HepG2 (cell line): ENCODE measurements at regions not wholly inside any gene's neighbourhood (a gene's known extent, or its start where the extent isn't known, plus 50 kb on each side); places are given as distances from the start of the nearest gene placed in this dataset.

ENCODE experiments used
- ATAC-seq: fragments of 200-7000 bp; cut with Tn5 transposase; 3 replicates; pipeline ENCODE4 v1.9.1; 2020; ENCODE audit warnings: mild to moderate bottlenecking, moderate library complexity
- BruUV-seq: library from RNA; stranded (reverse); fragments of 400-500 nt; replicated peaks from 2 replicates; lab custom pipeline; 2021; lab: Mats Ljungman, UMichigan
- CTCF ChIA-PET: fragments of 300-600 bp; formaldehyde crosslinking; extraction: SDS; loops from one replicate; lab custom pipeline; 2021; ENCODE audit warnings: low total read pairs, inconsistent platforms, low intra/inter-chr PET ratio; lab: Yijun Ruan, JAX
- POLR2A ChIA-PET: fragments of 350-600 bp; sonication (Branson Sonifier 250); formaldehyde crosslinking; loops from one replicate; lab custom pipeline; 2020; ENCODE audit warnings: antibody characterized with exemption, inconsistent platforms; lab: Yijun Ruan, JAX
- DNase-seq: peaks from one replicate; pipeline ENCODE4 v3.0.0-alpha.2; 2015; ENCODE audit warnings: low spot score
- FAIRE-seq: peaks from 3 replicates; lab custom pipeline; 2011; peaks lifted over from hg19 to GRCh38; lab: Jason Lieb, UNC
- H2AFZ ChIP-seq: one replicate; pipeline ENCODE4 v1.6.1; 2011; ENCODE audit warnings: low read length, inconsistent platforms
- H3K27ac ChIP-seq: fragments of 300-600 bp; 3 replicates; pipeline ENCODE4 v1.8.0; 2011; ENCODE audit warnings: mixed run types, mild to moderate bottlenecking, mixed read lengths, low read length, inconsistent platforms; ENCODE audit not compliant: insufficient read depth; ENCODE audit errors: extremely low read length
- H3K27me3 ChIP-seq, 2 experiments: fragments of 200-600 bp in 1 of 2; 2 replicates in 1 of 2; 3 replicates in 1 of 2; pipeline versions ENCODE4 v1.6.0 to v1.8.0; 2011; ENCODE audit warnings: low read length in 2 of 2, mild to moderate bottlenecking in 2 of 2, moderate library complexity in 2 of 2, inconsistent platforms in 1 of 2; ENCODE audit not compliant: insufficient read depth in 2 of 2, control insufficient read depth in 1 of 2
- H3K36me3 ChIP-seq, 2 experiments: fragments of 200-600 bp in 1 of 2; replicated peaks in 1 of 2; 2 replicates in 1 of 2; 3 replicates in 1 of 2; pipeline versions ENCODE4 v1.5.1 to v1.8.0; 2011; ENCODE audit warnings: low read length in 2 of 2, inconsistent platforms in 1 of 2; ENCODE audit not compliant: insufficient read depth in 2 of 2, control insufficient read depth in 1 of 2
- H3K4me1 ChIP-seq: 2 replicates; pipeline ENCODE4 v1.5.1; 2012; ENCODE audit warnings: low read length, inconsistent platforms; ENCODE audit not compliant: insufficient read depth
- H3K4me2 ChIP-seq: 2 replicates; pipeline ENCODE4 v1.6.0; 2011; ENCODE audit warnings: low read depth, low read length, inconsistent platforms
- H3K4me3 ChIP-seq, 3 experiments: fragments of 200-600 bp in 1 of 3; sonication (generic), shearing (Covaris generic) in 1 of 3; replicated peaks in 1 of 3; 2 replicates each; pipeline ENCODE4 v1.5.1; 2011 to 2016; ENCODE audit warnings: low read length in 3 of 3, inconsistent platforms in 2 of 3, low read depth in 2 of 3, mild to moderate bottlenecking in 2 of 3, control low read depth in 1 of 3, mixed read lengths in 1 of 3; ENCODE audit not compliant: insufficient read depth in 1 of 3
- H3K79me2 ChIP-seq: one replicate; pipeline ENCODE4 v1.6.1; 2011; ENCODE audit warnings: low read length, inconsistent platforms; ENCODE audit not compliant: insufficient read depth
- H3K9ac ChIP-seq: 2 replicates; pipeline ENCODE4 v1.6.0; 2011; ENCODE audit warnings: mild to moderate bottlenecking, low read depth, low read length, inconsistent platforms; ENCODE audit not compliant: insufficient read depth
- H3K9me3 ChIP-seq: 2 replicates; pipeline ENCODE4 v1.5.1; 2012; ENCODE audit warnings: mild to moderate bottlenecking, low read length
- H4K20me1 ChIP-seq: 2 replicates; pipeline ENCODE4 v1.6.0; 2011; ENCODE audit warnings: inconsistent platforms, mild to moderate bottlenecking, low read length, moderate library complexity; ENCODE audit not compliant: insufficient read depth
- ADNP ChIP-seq: sonication (generic); formaldehyde crosslinking; IDR thresholded peaks from 2 replicates; pipeline ENCODE4 v1.4.0; 2020; ENCODE audit warnings: missing genetic modification reagents
- HNF4A ChIP-seq: sonication (generic); formaldehyde crosslinking; IDR thresholded peaks from 2 replicates; pipeline ENCODE4 v1.4.0; 2020; ENCODE audit warnings: missing genetic modification reagents
- IKZF4 ChIP-seq: sonication (generic); formaldehyde crosslinking; IDR thresholded peaks from 2 replicates; pipeline ENCODE4 v1.5.1; 2020; ENCODE audit warnings: borderline replicate concordance, mild to moderate bottlenecking, low read depth, missing genetic modification reagents; ENCODE audit errors: not compliant biosample characterization
- JUN ChIP-seq: sonication (generic); formaldehyde crosslinking; IDR thresholded peaks from 2 replicates; pipeline ENCODE4 v1.4.0; 2020; ENCODE audit warnings: mild to moderate bottlenecking, missing genetic modification reagents
- KLF16 ChIP-seq, 2 experiments: sonication (generic) in 1 of 2; formaldehyde crosslinking in 1 of 2; IDR thresholded peaks; 2 replicates each; pipeline versions ENCODE4 v1.6.1 to v1.8.0; 2016 to 2023; ENCODE audit warnings: missing genetic modification reagents in 2 of 2, missing compliant biosample characterization in 1 of 2
- MAFF ChIP-seq: IDR thresholded peaks from 2 replicates; pipeline ENCODE4 v1.6.1; 2011; ENCODE audit warnings: low read depth, low read length, improper control_type of control experiment
- RFX1 ChIP-seq: fragments of 450-650 bp; IDR thresholded peaks from 2 replicates; pipeline ENCODE4 v1.6.1; 2017
- ZNF362 ChIP-seq: sonication (generic); formaldehyde crosslinking; IDR thresholded peaks from 2 replicates; pipeline ENCODE4 v1.4.0; 2020; ENCODE audit warnings: missing genetic modification reagents, mild to moderate bottlenecking, borderline replicate concordance
- ZNF569 ChIP-seq: sonication (generic); formaldehyde crosslinking; IDR thresholded peaks from 2 replicates; pipeline ENCODE4 v1.5.0; 2020; ENCODE audit warnings: mild to moderate bottlenecking, missing genetic modification reagents, moderate library complexity, borderline replicate concordance
- ZNF570 ChIP-seq: sonication (generic); formaldehyde crosslinking; IDR thresholded peaks from 2 replicates; pipeline ENCODE4 v1.4.0; 2020; ENCODE audit warnings: mild to moderate bottlenecking, missing genetic modification reagents, borderline replicate concordance
- WGBS: methylation state at CpG from one replicate; pipeline ENCODE4 v1.1.6; 2017; ENCODE audit warnings: low lambda C conversion rate; 5-methylcytosine and 5-hydroxymethylcytosine counted together
- in situ Hi-C: cut with HindIII; loops from 2 replicates; pipeline ENCODE4 v1.10.0; 2017; ENCODE audit warnings: low pct_unique_long_range_greater_than_20kb; ENCODE audit not compliant: extremely low pct_ligation_motif_present
- intact Hi-C: fragments of 100-400 bp; cut with micrococcal nuclease; formaldehyde crosslinking; loops from one replicate; pipeline ENCODE4 v1.10.0; 2022; ENCODE audit not compliant: unreplicated experiment
- TF ChIP-seq, protein P1 (sequence below), 2 experiments: fragments of 450-650 bp in 1 of 2; sonication (generic) in 1 of 2; formaldehyde crosslinking in 1 of 2; IDR thresholded peaks; 2 replicates each; pipeline versions ENCODE4 v1.6.1 to v1.8.0; 2016 to 2022; ENCODE audit warnings: antibody characterized with exemption in 1 of 2, mild to moderate bottlenecking in 1 of 2, missing genetic modification reagents in 1 of 2
- TF ChIP-seq, protein P2 (sequence below): sonication (generic); formaldehyde crosslinking; IDR thresholded peaks from 2 replicates; pipeline ENCODE4 v1.8.0; 2022; ENCODE audit warnings: mild to moderate bottlenecking, missing genetic modification reagents, moderate library complexity
- TF ChIP-seq, protein P3 (sequence below): sonication (generic); formaldehyde crosslinking; IDR thresholded peaks from 2 replicates; pipeline ENCODE4 v1.9.0; 2021; ENCODE audit warnings: missing genetic modification reagents, mild to moderate bottlenecking, borderline replicate concordance

GRCh38 chr6:12366731-12367130 is 76.6 kb downstream of the EDN1 start:
- 82% methylated on average over 5 of the region's 5 CpGs for WGBS
- H3K36me3 ChIP-seq: no peaks in the 10 kb centered on the region
- H3K27me3 ChIP-seq: no peaks in the 10 kb centered on the region
- peaks cover 57% of the 10 kb centered on the region for H3K4me1 ChIP-seq
- H3K79me2 ChIP-seq: no peaks in the 10 kb centered on the region
- DNase-seq (no peak), FAIRE-seq (no peak), ATAC-seq (no peak)
- no peak overlapping the region for H3K4me2 ChIP-seq
- no peaks in the 10 kb centered on the region for H3K9me3 ChIP-seq
- intact Hi-C loops: no loop called here
- H3K9ac ChIP-seq: no peak overlapping the region
- in situ Hi-C loops: no loop called here
- no peak overlapping the region for H3K4me3 ChIP-seq
- BruUV-seq: no TSS peak
- H3K27ac ChIP-seq: no peak overlapping the region
- H4K20me1 ChIP-seq: no peaks in the 10 kb centered on the region
- CTCF ChIA-PET: no interaction called here
- H2AFZ ChIP-seq: no peak overlapping the region
- POLR2A ChIA-PET: no interaction called here
- no peak for TF ChIP-seq ZNF362
- TF ChIP-seq KLF16 (CRISPR knock-in tag; IDR thresholded peaks at IDR 0.05): no peak
- no peak for TF ChIP-seq IKZF4
- no peak for TF ChIP-seq ZNF569 (CRISPR knock-in tag)
- TF ChIP-seq, protein P1, sequence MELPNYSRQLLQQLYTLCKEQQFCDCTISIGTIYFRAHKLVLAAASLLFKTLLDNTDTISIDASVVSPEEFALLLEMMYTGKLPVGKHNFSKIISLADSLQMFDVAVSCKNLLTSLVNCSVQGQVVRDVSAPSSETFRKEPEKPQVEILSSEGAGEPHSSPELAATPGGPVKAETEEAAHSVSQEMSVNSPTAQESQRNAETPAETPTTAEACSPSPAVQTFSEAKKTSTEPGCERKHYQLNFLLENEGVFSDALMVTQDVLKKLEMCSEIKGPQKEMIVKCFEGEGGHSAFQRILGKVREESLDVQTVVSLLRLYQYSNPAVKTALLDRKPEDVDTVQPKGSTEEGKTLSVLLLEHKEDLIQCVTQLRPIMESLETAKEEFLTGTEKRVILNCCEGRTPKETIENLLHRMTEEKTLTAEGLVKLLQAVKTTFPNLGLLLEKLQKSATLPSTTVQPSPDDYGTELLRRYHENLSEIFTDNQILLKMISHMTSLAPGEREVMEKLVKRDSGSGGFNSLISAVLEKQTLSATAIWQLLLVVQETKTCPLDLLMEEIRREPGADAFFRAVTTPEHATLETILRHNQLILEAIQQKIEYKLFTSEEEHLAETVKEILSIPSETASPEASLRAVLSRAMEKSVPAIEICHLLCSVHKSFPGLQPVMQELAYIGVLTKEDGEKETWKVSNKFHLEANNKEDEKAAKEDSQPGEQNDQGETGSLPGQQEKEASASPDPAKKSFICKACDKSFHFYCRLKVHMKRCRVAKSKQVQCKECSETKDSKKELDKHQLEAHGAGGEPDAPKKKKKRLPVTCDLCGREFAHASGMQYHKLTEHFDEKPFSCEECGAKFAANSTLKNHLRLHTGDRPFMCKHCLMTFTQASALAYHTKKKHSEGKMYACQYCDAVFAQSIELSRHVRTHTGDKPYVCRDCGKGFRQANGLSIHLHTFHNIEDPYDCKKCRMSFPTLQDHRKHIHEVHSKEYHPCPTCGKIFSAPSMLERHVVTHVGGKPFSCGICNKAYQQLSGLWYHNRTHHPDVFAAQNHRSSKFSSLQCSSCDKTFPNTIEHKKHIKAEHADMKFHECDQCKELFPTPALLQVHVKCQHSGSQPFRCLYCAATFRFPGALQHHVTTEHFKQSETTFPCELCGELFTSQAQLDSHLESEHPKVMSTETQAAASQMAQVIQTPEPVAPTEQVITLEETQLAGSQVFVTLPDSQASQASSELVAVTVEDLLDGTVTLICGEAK (IDR thresholded peaks at IDR 0.05): no peak
- TF ChIP-seq, protein P1 (CRISPR knock-in tag; IDR thresholded peaks at IDR 0.05): no peak
- no peak for TF ChIP-seq HNF4A (CRISPR knock-in tag)
- TF ChIP-seq MAFF: no peak
- TF ChIP-seq JUN (CRISPR knock-in tag): no peak
- TF ChIP-seq, protein P2, sequence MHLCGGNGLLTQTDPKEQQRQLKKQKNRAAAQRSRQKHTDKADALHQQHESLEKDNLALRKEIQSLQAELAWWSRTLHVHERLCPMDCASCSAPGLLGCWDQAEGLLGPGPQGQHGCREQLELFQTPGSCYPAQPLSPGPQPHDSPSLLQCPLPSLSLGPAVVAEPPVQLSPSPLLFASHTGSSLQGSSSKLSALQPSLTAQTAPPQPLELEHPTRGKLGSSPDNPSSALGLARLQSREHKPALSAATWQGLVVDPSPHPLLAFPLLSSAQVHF (CRISPR knock-in tag): no peak
- TF ChIP-seq RFX1: no peak
- no peak for TF ChIP-seq ADNP
- no peak for TF ChIP-seq ZNF570
- TF ChIP-seq, protein P3, sequence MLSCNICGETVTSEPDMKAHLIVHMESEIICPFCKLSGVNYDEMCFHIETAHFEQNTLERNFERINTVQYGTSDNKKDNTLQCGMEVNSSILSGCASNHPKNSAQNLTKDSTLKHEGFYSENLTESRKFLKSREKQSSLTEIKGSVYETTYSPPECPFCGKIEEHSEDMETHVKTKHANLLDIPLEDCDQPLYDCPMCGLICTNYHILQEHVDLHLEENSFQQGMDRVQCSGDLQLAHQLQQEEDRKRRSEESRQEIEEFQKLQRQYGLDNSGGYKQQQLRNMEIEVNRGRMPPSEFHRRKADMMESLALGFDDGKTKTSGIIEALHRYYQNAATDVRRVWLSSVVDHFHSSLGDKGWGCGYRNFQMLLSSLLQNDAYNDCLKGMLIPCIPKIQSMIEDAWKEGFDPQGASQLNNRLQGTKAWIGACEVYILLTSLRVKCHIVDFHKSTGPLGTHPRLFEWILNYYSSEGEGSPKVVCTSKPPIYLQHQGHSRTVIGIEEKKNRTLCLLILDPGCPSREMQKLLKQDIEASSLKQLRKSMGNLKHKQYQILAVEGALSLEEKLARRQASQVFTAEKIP (CRISPR knock-in tag): no peak
